ENCODE measurements at regions not wholly inside any gene's neighbourhood (a gene's known extent, or its start where the extent isn't known, plus 50 kb on each side); places are given as distances from the start of the nearest gene placed in this dataset.

GRCh38 chr4:174181827-174182226, 101.6 kb downstream of the FBXO8 start:
- no peak overlapping the region for H3K9ac ChIP-seq (replicated peaks in 1 of 4; ENCODE audit: extremely low read depth in 1 of 4, low read depth in 3 of 4, low read length in 3 of 4)
- DNase-seq (ENCODE audit: low read depth in 1 of 2, low spot score in 2 of 2), result no peak
- H3K9me3 ChIP-seq (ENCODE audit: insufficient read depth in 2 of 2, low read depth in 1 of 2, low read length in 1 of 2), result no peaks in the 10 kb centered on the region
- H3K4ac ChIP-seq (replicated peaks; ENCODE audit: insufficient read length, low read depth, low read length), result no peak overlapping the region
- no peak for FAIRE-seq
- H3K79me2 ChIP-seq (ENCODE audit: control insufficient read depth in 1 of 2, insufficient read depth in 2 of 2, low read length in 2 of 2), result no peaks in the 10 kb centered on the region
- no peaks in the 10 kb centered on the region for H3K27me3 ChIP-seq (replicated peaks in 1 of 4; ENCODE audit: control insufficient read depth in 3 of 4, extremely low read depth in 1 of 4, insufficient read depth in 3 of 4, low read length in 3 of 4)
- no peak overlapping the region for H4K8ac ChIP-seq (ENCODE audit: extremely low read depth, insufficient read depth, low read length)
- H2AK5ac ChIP-seq (ENCODE audit: low read depth, low read length), result no peak overlapping the region
- H3K23me2 ChIP-seq (ENCODE audit: low read depth, low read length), result no peaks in the 10 kb centered on the region
- no peak for TF ChIP-seq EP300 (IDR thresholded peaks at IDR 0.05; ENCODE audit: borderline replicate concordance in 1 of 2, low read depth in 2 of 2, low read length in 2 of 2)
- no peak for TF ChIP-seq SP2 (IDR thresholded peaks at IDR 0.05; ENCODE audit: low read length)
- TF ChIP-seq PHF8 (conservative IDR thresholded peaks at IDR 0.05; ENCODE audit: low read depth, low read length), result no peak
- no peak for TF ChIP-seq SP4 (IDR thresholded peaks at IDR 0.05; ENCODE audit: low read length)
- TF ChIP-seq SIN3A (conservative IDR thresholded peaks at IDR 0.05 in 1 of 2, IDR thresholded peaks at IDR 0.05 in 1 of 2; ENCODE audit: low read depth in 1 of 2, low read length in 2 of 2), result no peak
- no peak for TF ChIP-seq SAP30 (IDR thresholded peaks at IDR 0.05; ENCODE audit: insufficient read depth, insufficient replicate concordance, low read length)
- TF ChIP-seq CBX5 (IDR thresholded peaks at IDR 0.05; ENCODE audit: low read depth, low read length), result no peak
- TF ChIP-seq HDAC2 (IDR thresholded peaks at IDR 0.05; ENCODE audit: borderline replicate concordance in 1 of 2, low read depth in 2 of 2, low read length in 2 of 2), result no peak
- no peak for TF ChIP-seq POU5F1 (IDR thresholded peaks at IDR 0.05; ENCODE audit: low read depth, low read length)
- H3K79me1 ChIP-seq (ENCODE audit: low read depth, low read length), result no peaks in the 10 kb centered on the region
- H3K18ac ChIP-seq (ENCODE audit: extremely low read depth, low read length), result no peak overlapping the region
- no peak overlapping the region for H4K91ac ChIP-seq (replicated peaks; ENCODE audit: insufficient read length, low read length)
- no peak overlapping the region for H3K27ac ChIP-seq (ENCODE audit: low read depth, low read length)
- no peak overlapping the region for H2AFZ ChIP-seq (ENCODE audit: low read length)
- no peak overlapping the region for H3K14ac ChIP-seq (ENCODE audit: insufficient read length)
- H4K20me1 ChIP-seq (replicated peaks in 1 of 2; ENCODE audit: control insufficient read depth in 1 of 2, insufficient read depth in 2 of 2, low read length in 2 of 2), result no peaks in the 10 kb centered on the region
- ChIA-PET POLR2A (ENCODE audit: partially characterized antibody) (no interaction called here), CTCF (ENCODE audit: partially characterized antibody) (interaction anchor here (0.7 kb wide), 1 partner anchor 9 kb away, joined by 3 read pairs; no protein-coding TSS in a partner anchor)
- no peak overlapping the region for H3K4me3 ChIP-seq (ENCODE audit: extremely low read depth in 1 of 4, insufficient read depth in 2 of 4, low read depth in 3 of 4, low read length in 4 of 4)
- no peak overlapping the region for H3K56ac ChIP-seq (replicated peaks; ENCODE audit: insufficient read length, low read depth, low read length)
- no peak overlapping the region for H4K5ac ChIP-seq (ENCODE audit: insufficient read length, low read depth, low read length)
- no peaks in the 10 kb centered on the region for H3K4me1 ChIP-seq (replicated peaks in 1 of 4; ENCODE audit: control insufficient read depth in 3 of 4, insufficient read depth in 4 of 4, low read length in 3 of 4)
- no peak overlapping the region for H2BK12ac ChIP-seq (ENCODE audit: low read depth, low read length)
- no peak overlapping the region for H3K23ac ChIP-seq (ENCODE audit: insufficient read length)
- no peaks in the 10 kb centered on the region for H3K36me3 ChIP-seq (ENCODE audit: control insufficient read depth in 2 of 4, insufficient read depth in 4 of 4, low read length in 3 of 4)
- H3K4me2 ChIP-seq (ENCODE audit: insufficient read depth in 1 of 2, low read depth in 2 of 2, low read length in 2 of 2), result no peak overlapping the region
- H2BK15ac ChIP-seq (ENCODE audit: low read length), result no peak overlapping the region
- no peak overlapping the region for H2BK120ac ChIP-seq (replicated peaks; ENCODE audit: low read depth, low read length)
- no peak overlapping the region for H2BK20ac ChIP-seq (ENCODE audit: low read length)
- H2BK5ac ChIP-seq (ENCODE audit: low read depth, low read length), result no peak overlapping the region
